NCI-H345 treated with DMSO at 0.1 percent for 48 hours (cell line): ENCODE measurements at regions not wholly inside any gene's neighbourhood (a gene's known extent, or its start where the extent isn't known, plus 50 kb on each side); places are given as distances from the start of the nearest gene placed in this dataset.
"Not testable (repeated sequence)": the region's sequence is repeated elsewhere in the genome, so short reads cannot be mapped to it uniquely, and the experiment has no call there.

Source experiments
- DNase-seq: peaks from one replicate; lab custom pipeline; 2025; ENCODE audit not compliant: unreplicated experiment; lab: John Stamatoyannopoulos, UW

DNA sequence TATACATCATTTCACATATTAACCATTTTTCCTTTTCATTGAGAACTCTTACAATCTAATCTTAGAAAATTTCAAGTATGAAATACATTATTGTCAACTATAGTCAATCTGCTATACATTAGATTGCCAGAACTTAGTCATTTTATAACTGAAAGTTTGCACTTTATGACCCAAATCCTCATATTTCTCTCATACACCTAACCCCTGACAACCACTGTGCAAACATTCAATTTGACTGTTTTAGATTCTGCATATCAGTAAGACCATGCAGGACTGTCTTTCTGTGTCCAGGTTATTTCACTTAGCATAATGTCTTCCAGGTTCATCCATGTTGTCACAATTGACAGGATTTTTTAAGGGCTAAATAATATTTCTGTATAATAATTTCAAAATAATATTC, 1299.0 kb upstream of the B3GALT2 start:
- DNase-seq, result no peak

GRCh38 chr1:194478731-194479130, 1292.3 kb upstream of the B3GALT2 start:
- DNase-seq, result no peak

DNA sequence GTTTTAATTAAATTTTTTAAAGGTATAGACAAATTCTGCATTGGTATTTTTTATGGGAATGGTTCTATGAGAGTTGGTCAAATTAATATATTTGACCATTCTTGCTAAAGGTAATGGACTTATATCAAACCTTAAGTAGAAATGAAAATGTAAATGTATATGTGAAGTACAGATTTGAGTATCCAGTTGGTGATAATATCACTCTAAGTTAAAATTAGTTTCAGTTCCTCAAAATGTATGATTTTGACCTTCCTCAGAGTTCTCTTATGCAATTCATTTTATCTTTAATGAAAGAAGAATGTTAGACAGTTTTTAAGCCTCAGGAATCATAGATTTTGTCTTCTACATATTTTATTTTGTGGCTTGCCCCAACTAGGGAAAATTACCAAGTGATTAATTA, 1291.5 kb upstream of the B3GALT2 start:
- DNase-seq, result no peak

DNA sequence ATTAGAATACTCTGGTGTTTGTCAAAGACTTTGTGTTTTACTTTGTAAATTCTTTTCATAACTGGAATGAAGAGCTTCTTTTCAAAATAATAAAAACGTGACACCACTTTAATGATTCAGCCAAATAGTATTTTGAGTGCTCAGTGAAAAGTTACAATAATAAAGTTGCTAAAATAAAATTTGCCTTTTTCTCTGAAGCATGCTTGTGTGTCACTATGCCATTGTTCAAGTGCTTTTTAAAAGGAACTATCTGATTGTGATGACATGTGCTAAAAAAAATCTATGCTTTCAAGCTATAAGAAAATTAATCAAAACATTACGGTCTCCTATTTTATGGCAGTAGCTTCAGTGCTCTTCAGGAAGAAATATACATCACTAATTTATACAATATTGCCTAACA, 1290.5 kb upstream of the B3GALT2 start:
- no peak for DNase-seq

DNA sequence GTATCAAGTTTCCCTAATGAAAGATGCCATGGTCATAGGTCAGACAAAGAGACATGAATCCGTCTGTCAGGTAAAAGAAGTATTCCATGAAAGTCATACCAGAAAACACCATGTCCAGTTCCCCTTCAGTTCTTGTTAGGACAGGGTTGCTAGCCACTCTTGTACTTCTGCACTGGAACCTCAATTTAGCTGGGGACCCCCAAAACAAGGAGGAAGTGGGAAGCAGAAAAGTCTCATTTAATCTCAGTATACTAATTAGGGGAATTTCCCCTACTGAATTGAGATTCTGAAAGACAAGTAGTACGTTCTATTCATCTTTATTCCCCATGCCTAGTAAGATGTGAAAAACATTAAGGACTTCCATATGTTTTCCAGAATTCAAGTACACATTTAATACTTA, 1289.9 kb upstream of the B3GALT2 start:
- no peak for DNase-seq

- no peak for DNase-seq
Observed at GRCh38 chr1:194474701-194475100, 1288.3 kb upstream of the B3GALT2 start.

GRCh38 chr1:194473766-194474165, 1287.4 kb upstream of the B3GALT2 start:
- no peak for DNase-seq

DNA sequence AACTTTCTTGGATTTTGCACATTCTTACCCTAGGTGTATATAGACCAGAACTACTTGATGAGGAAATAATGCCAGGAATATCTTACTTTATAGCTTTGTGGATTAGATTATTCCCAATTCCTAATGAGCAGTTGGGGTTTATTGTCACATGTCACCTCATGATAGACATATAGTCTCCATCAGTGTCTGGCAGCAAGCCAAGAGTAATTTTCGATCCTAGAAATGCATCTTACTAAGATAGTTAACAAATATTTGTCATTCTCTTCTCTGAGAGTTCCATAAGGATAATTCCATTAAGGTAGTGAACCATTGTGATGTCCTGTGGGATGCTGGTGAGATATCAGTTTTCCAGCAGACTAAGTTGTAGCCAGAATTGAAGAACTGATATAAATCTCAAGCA, 1282.9 kb upstream of the B3GALT2 start:
- no peak for DNase-seq

- DNase-seq, result no peak
Observed at GRCh38 chr1:194466706-194467105, 1280.3 kb upstream of the B3GALT2 start.

GRCh38 chr1:194447636-194448035, 1261.2 kb upstream of the B3GALT2 start:
- no peak for DNase-seq

DNA sequence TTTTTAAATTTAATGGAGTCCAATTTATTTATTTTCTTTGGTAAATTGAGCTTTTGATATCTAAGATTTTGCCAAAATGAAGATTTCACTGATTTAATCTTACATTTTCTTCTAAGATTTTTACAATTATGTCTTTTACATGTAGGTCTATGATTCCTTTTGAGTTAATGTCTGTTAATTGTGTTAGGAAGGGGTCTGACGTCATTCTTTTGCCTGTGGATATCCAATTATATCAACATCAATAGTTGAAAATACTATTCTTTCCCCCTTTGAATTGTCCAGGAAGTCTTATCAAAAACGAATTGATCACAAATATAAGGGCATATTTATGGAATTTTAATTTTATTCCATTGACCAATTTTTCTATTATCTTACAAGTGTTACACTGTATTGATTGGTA, 1258.8 kb upstream of the B3GALT2 start:
- DNase-seq, result no peak

- DNase-seq, result no peak
Observed at GRCh38 chr1:194442901-194443575, 1256.6 kb upstream of the B3GALT2 start.

DNA sequence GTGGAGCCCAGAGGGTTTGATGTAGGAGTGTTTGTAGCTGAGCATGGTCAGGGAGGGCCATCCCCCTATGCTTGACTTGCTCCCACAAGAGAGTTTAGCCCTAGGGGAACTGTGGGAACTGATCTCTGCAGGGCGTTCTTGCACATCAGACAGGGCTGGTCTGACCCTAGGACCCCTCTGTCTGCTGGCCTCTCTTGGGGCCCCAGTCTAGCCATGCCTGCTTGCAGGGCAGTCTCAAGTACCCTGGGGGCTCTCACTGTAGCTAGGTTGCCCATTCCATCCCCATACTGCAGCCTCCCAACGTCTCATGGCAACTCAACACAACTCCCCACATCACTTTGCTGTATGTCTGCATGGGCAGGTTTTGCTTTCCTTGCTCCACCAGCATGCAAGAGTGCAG, 1250.7 kb upstream of the B3GALT2 start:
- no peak for DNase-seq

- DNase-seq, result no peak
Observed at GRCh38 chr1:194431121-194431520, 1244.7 kb upstream of the B3GALT2 start.

- no peak for DNase-seq
Observed at GRCh38 chr1:194420706-194421105, 1234.3 kb upstream of the B3GALT2 start.

DNA sequence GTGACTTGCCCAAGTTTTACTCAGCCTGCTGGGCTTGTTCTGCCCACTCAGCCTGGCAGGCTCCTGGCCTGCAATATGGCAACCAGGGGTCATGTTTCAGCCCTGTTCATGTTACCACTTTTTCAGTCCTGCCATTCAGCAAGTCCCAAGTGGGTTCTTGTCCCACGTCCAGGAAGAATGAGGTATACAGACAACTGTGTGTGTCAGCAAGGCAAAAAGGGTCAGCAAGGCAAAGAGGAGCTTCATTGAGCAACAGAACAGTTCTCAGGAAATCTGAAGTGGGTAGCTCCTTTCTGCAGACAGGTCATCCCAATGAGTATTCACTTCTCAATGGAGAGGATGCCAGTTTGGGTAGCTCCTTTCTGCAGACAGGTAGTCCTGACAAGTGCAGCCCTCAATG, 1233.3 kb upstream of the B3GALT2 start:
- no peak for DNase-seq

GRCh38 chr1:194410756-194411155, 1224.3 kb upstream of the B3GALT2 start:
- DNase-seq, result no peak

- DNase-seq, result not testable (repeated sequence)
Observed at GRCh38 chr1:194407238-194407637, 1220.8 kb upstream of the B3GALT2 start.

- no peak for DNase-seq
Observed at GRCh38 chr1:194394676-194395075, 1208.3 kb upstream of the B3GALT2 start.

GRCh38 chr1:194387531-194387930, 1201.1 kb upstream of the B3GALT2 start:
- no peak for DNase-seq

DNA sequence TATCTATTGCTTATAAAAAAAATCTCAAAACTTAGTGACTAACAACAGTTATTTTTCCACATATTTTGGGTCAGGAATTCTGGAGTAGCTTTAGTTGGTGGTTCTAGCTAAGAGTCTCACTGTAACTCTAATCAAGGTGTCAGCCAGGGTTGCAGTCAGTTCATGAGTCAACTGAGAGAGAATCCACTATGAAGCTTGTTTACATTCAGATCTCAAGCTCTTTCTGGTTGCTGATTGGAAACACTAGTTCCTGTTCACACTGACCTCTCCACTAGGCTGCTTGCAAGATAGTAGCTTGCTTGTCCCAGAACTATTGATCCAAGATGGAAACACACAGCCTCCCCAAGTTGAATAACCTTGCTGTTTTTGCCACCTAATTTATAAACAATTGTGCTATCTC, 1192.1 kb upstream of the B3GALT2 start:
- no peak for DNase-seq

GRCh38 chr1:194374649-194375048, 1188.2 kb upstream of the B3GALT2 start:
- DNase-seq, result no peak

DNA sequence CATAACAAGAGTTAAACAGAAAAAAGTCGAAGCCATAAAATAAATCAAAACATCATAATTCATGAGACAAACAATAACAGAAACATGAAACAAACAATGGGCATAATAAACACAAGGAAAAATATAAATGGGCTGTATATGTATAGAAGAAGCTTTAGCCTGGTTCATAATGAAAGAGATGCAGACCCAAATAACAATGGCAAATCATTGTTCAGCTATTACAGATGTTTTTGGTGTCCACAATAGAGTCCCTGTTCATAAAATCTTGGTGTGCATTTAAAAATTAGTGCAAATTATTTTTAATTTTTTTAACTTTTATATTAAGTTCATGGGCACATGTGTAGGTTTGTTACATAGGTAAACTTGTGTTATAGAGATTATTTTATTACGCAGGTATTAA, 1185.9 kb upstream of the B3GALT2 start:
- DNase-seq, result no peak
